HCT116 (cell line): ENCODE measurements at regions not wholly inside any gene's neighbourhood (a gene's known extent, or its start where the extent isn't known, plus 50 kb on each side); places are given as distances from the start of the nearest gene placed in this dataset.

Experiments used
- ATAC-seq: fragments of 200-7000 bp; cut with Tn5 transposase; 2 replicates; pipeline ENCODE4 v1.9.1; 2020; ENCODE audit warnings: mild to moderate bottlenecking, moderate library complexity
- BruUV-seq: library from RNA; stranded (reverse); fragments of 400-500 nt; replicated peaks from 2 replicates; lab custom pipeline; 2021; lab: Mats Ljungman, UMichigan
- CTCF ChIA-PET: fragments of 300-600 bp; sonication (Branson Sonifier 250); formaldehyde crosslinking; loops from one replicate; lab custom pipeline; 2021; ENCODE audit warnings: antibody characterized with exemption; lab: Charles Lee
- POLR2A ChIA-PET: fragments of 300-600, 350-600 bp; sonication (Branson Sonifier 250); formaldehyde crosslinking; loops from one replicate; lab custom pipeline; 2021; ENCODE audit warnings: antibody characterized with exemption; lab: Charles Lee
- RAD21 ChIA-PET, 2 experiments: fragments of 300-600 bp; sonication (Branson Sonifier 250); formaldehyde crosslinking; loops; one replicate each; lab custom pipeline; 2023; ENCODE audit warnings: low total read pairs in 2 of 2; ENCODE audit not compliant: uncharacterized antibody in 2 of 2, unreplicated experiment in 2 of 2, low non-redundant PET in 1 of 2; lab: Charles Lee
- DNase-seq: peaks from one replicate; pipeline ENCODE4 v3.0.0-alpha.2; 2010; ENCODE audit warnings: low read depth, low spot score
- H2AFZ ChIP-seq: fragments of 200-600 bp; shearing (Covaris generic), sonication (generic); 2 replicates; pipeline ENCODE4 v1.6.1; 2017; ENCODE audit warnings: low read depth, mixed run types, mixed read lengths, antibody characterized with exemption, low read length; ENCODE audit not compliant: poor library complexity, severe bottlenecking
- H3K27ac ChIP-seq: 2 replicates; pipeline ENCODE4 v1.5.1; 2012; ENCODE audit warnings: low read depth, low read length
- H3K27me3 ChIP-seq: fragments of 200-600 bp; sonication (generic); 2 replicates; pipeline ENCODE4 v1.6.1; 2016; ENCODE audit warnings: mixed run types, low read length, mixed read lengths; ENCODE audit not compliant: insufficient read depth
- H3K36me3 ChIP-seq, 2 experiments: fragments of 200-500 bp in 1 of 2; fragments of 200-600 bp in 1 of 2; sonication (Bioruptor generic) in 1 of 2; sonication (generic) in 1 of 2; 2 replicates each; pipeline versions ENCODE4 v1.5.1 to v1.6.1; 2014 to 2016; ENCODE audit warnings: low read length in 2 of 2, inconsistent platforms in 1 of 2, mixed read lengths in 1 of 2, mixed run types in 1 of 2; ENCODE audit not compliant: insufficient read depth in 2 of 2, control insufficient read depth in 1 of 2
- H3K4me1 ChIP-seq, 2 experiments: fragments of 200-600 bp in 1 of 2; sonication (generic) in 1 of 2; 2 replicates each; pipeline versions ENCODE4 v1.5.1 to v1.6.1; 2012 to 2017; ENCODE audit warnings: low read length in 2 of 2, inconsistent platforms in 1 of 2, mild to moderate bottlenecking in 1 of 2, mixed read lengths in 1 of 2, mixed run types in 1 of 2, moderate library complexity in 1 of 2; ENCODE audit not compliant: insufficient read depth in 2 of 2, control insufficient read depth in 1 of 2
- H3K4me2 ChIP-seq: fragments of 200-600 bp; sonication (generic); 2 replicates; pipeline ENCODE4 v1.6.1; 2017; ENCODE audit warnings: mixed run types, low read length, mixed read lengths
- H3K4me3 ChIP-seq, 2 experiments: fragments of 200-600 bp in 1 of 2; sonication (generic) in 1 of 2; replicated peaks in 1 of 2; 2 replicates each; pipeline ENCODE4 v1.5.1; 2011 to 2016; ENCODE audit warnings: low read length in 2 of 2, control low read depth in 1 of 2, low read depth in 1 of 2, mild to moderate bottlenecking in 1 of 2, mixed read lengths in 1 of 2, mixed run types in 1 of 2
- H3K79me2 ChIP-seq: fragments of 200-600 bp; sonication (generic); 2 replicates; pipeline ENCODE4 v1.6.1; 2017; ENCODE audit warnings: mild to moderate bottlenecking, mixed run types, low read length, moderate library complexity, mixed read lengths; ENCODE audit not compliant: insufficient read depth
- H3K9ac ChIP-seq: fragments of 200-600 bp; sonication (generic); 2 replicates; pipeline ENCODE4 v1.6.1; 2016; ENCODE audit warnings: low read length, mixed read lengths
- H3K9me2 ChIP-seq: fragments of 200-600 bp; sonication (generic), shearing (Covaris generic); 2 replicates; pipeline ENCODE4 v1.6.1; 2017; ENCODE audit warnings: mixed run types, mild to moderate bottlenecking, moderate library complexity; ENCODE audit not compliant: insufficient read depth
- H3K9me3 ChIP-seq, 2 experiments: fragments of 200-500 bp in 1 of 2; fragments of 200-600 bp in 1 of 2; sonication (Bioruptor generic) in 1 of 2; sonication (generic) in 1 of 2; 2 replicates each; pipeline ENCODE4 v1.6.1; 2014 to 2017; ENCODE audit warnings: low read length in 2 of 2, mixed read lengths in 2 of 2, inconsistent platforms in 1 of 2, low read depth in 1 of 2, mild to moderate bottlenecking in 1 of 2, mixed run types in 1 of 2, moderate library complexity in 1 of 2; ENCODE audit not compliant: control insufficient read depth in 1 of 2, insufficient read depth in 1 of 2
- H4K20me1 ChIP-seq: fragments of 200-600 bp; sonication (generic), shearing (Covaris generic); 2 replicates; pipeline ENCODE4 v1.6.1; 2017; ENCODE audit warnings: mixed run types, mild to moderate bottlenecking, moderate library complexity; ENCODE audit not compliant: insufficient read depth
- CBX3 ChIP-seq: IDR thresholded peaks from 2 replicates; pipeline ENCODE4 v1.6.1; 2012; ENCODE audit warnings: low read depth
- CEBPB ChIP-seq: IDR thresholded peaks from 2 replicates; pipeline ENCODE4 v1.6.1; 2012; ENCODE audit warnings: low read depth
- ELF1 ChIP-seq: IDR thresholded peaks from 2 replicates; pipeline ENCODE4 v1.6.1; 2012; ENCODE audit warnings: low read depth, borderline replicate concordance
- EZH2 ChIP-seq: fragments of 200-600 bp; sonication (generic); IDR thresholded peaks from 2 replicates; pipeline ENCODE4 v1.6.1; 2017; ENCODE audit warnings: antibody characterized with exemption, mixed run types
- FOSL1 ChIP-seq: IDR thresholded peaks from 2 replicates; pipeline ENCODE4 v1.6.1; 2012; ENCODE audit warnings: low read depth
- JUND ChIP-seq: IDR thresholded peaks from 2 replicates; pipeline ENCODE4 v1.6.1; 2012
- POLR2A ChIP-seq: IDR thresholded peaks from 2 replicates; pipeline ENCODE4 v1.7.0; 2011; ENCODE audit warnings: borderline replicate concordance; ENCODE audit not compliant: insufficient read depth, insufficient read length; ENCODE audit errors: extremely low read depth
- POLR2AphosphoS5 ChIP-seq: IDR thresholded peaks from 2 replicates; pipeline ENCODE4 v1.6.1; 2011; ENCODE audit warnings: mild to moderate bottlenecking, low read depth, low read length, moderate library complexity
- SIN3A ChIP-seq: IDR thresholded peaks from 2 replicates; pipeline ENCODE4 v1.6.1; 2012; ENCODE audit warnings: low read depth
- SP1 ChIP-seq: IDR thresholded peaks from 2 replicates; pipeline ENCODE4 v1.6.1; 2012; ENCODE audit warnings: low read depth
- SRF ChIP-seq: IDR thresholded peaks from 2 replicates; pipeline ENCODE4 v1.6.1; 2012; ENCODE audit warnings: low read depth
- TCF7L2 ChIP-seq: IDR thresholded peaks from 2 replicates; pipeline ENCODE4 v1.7.0; 2011; ENCODE audit warnings: borderline replicate concordance, inconsistent platforms; ENCODE audit not compliant: insufficient read depth, insufficient read length; ENCODE audit errors: extremely low read depth
- YY1 ChIP-seq: IDR thresholded peaks from 2 replicates; pipeline ENCODE4 v1.6.1; 2011; ENCODE audit warnings: low read length, low read depth, moderate library complexity, mild to moderate bottlenecking; ENCODE audit not compliant: insufficient replicate concordance; ENCODE audit errors: extremely low read depth
- ZFX ChIP-seq: fragments of 450-650 bp; IDR thresholded peaks from 2 replicates; pipeline ENCODE4 v1.6.1; 2017
- intact Hi-C: fragments of 100-400 bp; cut with micrococcal nuclease; formaldehyde crosslinking; loops from 2 replicates; pipeline ENCODE4 v1.10.0; 2022
- TF ChIP-seq, protein P1 (sequence below): IDR thresholded peaks from 2 replicates; pipeline ENCODE4 v1.6.1; 2011; ENCODE audit warnings: mild to moderate bottlenecking, low read length, moderate library complexity; ENCODE audit not compliant: insufficient replicate concordance; ENCODE audit errors: extremely low read depth
- TF ChIP-seq, protein P2 (sequence below): IDR thresholded peaks from 2 replicates; pipeline ENCODE4 v1.6.1; 2012; ENCODE audit warnings: low read depth
- TF ChIP-seq, protein P3 (sequence below), 3 experiments: fragments of 200-600 bp in 1 of 3; sonication (generic) in 1 of 3; IDR thresholded peaks in 2 of 3; conservative IDR thresholded peaks in 1 of 3; 2 replicates each; pipeline ENCODE4 v1.5.1; 2012 to 2017; ENCODE audit warnings: low read depth in 2 of 3, low read length in 2 of 3, antibody characterized with exemption in 1 of 3, borderline replicate concordance in 1 of 3, control low read depth in 1 of 3, mild to moderate bottlenecking in 1 of 3, mixed read lengths in 1 of 3, mixed run types in 1 of 3, moderate library complexity in 1 of 3; ENCODE audit not compliant: insufficient read depth in 1 of 3
- TF ChIP-seq, protein P4 (sequence below): IDR thresholded peaks from 2 replicates; pipeline ENCODE4 v1.6.1; 2012

DNA sequence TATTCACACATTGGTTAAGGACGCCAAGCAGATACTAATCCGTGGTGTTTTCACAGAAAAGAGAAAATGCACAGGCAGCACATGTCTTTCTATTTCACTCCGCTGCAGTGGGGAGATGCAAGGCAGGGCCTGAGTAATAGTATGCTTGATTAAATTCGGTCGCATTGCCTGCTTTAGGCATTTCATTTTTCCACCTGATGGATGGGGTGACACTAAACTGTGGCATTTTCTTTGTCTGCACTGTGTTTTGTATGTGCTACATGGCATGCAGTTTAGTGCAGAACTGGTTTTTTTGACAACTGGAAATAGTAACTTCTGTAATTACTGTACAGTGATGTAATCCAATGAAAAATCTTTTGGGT is 94.9 kb downstream of the SLC17A6 start:
- H3K4me1 ChIP-seq = no peaks in the 10 kb centered on the region
- no peak for DNase-seq
- no peak for ATAC-seq
- H3K27ac ChIP-seq = no peak overlapping the region
- RAD21 ChIA-PET = no interaction called here
- CTCF ChIA-PET = no interaction called here
- no peaks in the 10 kb centered on the region for H3K9me2 ChIP-seq
- intact Hi-C loops = no loop called here
- no peaks in the 10 kb centered on the region for H3K9me3 ChIP-seq
- H3K9ac ChIP-seq = no peak overlapping the region
- TF ChIP-seq SP1 (no peak), SIN3A (no peak), POLR2AphosphoS5 (no peak), CEBPB (no peak), YY1 (no peak), CBX3 (no peak), FOSL1 (no peak), EZH2 (no peak), POLR2A (no peak), SRF (no peak), JUND (no peak), ELF1 (no peak), TCF7L2 (no peak), ZFX (no peak)
- TF ChIP-seq, protein P1, sequence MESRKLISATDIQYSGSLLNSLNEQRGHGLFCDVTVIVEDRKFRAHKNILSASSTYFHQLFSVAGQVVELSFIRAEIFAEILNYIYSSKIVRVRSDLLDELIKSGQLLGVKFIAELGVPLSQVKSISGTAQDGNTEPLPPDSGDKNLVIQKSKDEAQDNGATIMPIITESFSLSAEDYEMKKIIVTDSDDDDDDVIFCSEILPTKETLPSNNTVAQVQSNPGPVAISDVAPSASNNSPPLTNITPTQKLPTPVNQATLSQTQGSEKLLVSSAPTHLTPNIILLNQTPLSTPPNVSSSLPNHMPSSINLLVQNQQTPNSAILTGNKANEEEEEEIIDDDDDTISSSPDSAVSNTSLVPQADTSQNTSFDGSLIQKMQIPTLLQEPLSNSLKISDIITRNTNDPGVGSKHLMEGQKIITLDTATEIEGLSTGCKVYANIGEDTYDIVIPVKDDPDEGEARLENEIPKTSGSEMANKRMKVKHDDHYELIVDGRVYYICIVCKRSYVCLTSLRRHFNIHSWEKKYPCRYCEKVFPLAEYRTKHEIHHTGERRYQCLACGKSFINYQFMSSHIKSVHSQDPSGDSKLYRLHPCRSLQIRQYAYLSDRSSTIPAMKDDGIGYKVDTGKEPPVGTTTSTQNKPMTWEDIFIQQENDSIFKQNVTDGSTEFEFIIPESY = no peak
- TF ChIP-seq, protein P2, sequence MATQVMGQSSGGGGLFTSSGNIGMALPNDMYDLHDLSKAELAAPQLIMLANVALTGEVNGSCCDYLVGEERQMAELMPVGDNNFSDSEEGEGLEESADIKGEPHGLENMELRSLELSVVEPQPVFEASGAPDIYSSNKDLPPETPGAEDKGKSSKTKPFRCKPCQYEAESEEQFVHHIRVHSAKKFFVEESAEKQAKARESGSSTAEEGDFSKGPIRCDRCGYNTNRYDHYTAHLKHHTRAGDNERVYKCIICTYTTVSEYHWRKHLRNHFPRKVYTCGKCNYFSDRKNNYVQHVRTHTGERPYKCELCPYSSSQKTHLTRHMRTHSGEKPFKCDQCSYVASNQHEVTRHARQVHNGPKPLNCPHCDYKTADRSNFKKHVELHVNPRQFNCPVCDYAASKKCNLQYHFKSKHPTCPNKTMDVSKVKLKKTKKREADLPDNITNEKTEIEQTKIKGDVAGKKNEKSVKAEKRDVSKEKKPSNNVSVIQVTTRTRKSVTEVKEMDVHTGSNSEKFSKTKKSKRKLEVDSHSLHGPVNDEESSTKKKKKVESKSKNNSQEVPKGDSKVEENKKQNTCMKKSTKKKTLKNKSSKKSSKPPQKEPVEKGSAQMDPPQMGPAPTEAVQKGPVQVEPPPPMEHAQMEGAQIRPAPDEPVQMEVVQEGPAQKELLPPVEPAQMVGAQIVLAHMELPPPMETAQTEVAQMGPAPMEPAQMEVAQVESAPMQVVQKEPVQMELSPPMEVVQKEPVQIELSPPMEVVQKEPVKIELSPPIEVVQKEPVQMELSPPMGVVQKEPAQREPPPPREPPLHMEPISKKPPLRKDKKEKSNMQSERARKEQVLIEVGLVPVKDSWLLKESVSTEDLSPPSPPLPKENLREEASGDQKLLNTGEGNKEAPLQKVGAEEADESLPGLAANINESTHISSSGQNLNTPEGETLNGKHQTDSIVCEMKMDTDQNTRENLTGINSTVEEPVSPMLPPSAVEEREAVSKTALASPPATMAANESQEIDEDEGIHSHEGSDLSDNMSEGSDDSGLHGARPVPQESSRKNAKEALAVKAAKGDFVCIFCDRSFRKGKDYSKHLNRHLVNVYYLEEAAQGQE = no peak
- TF ChIP-seq, protein P3, sequence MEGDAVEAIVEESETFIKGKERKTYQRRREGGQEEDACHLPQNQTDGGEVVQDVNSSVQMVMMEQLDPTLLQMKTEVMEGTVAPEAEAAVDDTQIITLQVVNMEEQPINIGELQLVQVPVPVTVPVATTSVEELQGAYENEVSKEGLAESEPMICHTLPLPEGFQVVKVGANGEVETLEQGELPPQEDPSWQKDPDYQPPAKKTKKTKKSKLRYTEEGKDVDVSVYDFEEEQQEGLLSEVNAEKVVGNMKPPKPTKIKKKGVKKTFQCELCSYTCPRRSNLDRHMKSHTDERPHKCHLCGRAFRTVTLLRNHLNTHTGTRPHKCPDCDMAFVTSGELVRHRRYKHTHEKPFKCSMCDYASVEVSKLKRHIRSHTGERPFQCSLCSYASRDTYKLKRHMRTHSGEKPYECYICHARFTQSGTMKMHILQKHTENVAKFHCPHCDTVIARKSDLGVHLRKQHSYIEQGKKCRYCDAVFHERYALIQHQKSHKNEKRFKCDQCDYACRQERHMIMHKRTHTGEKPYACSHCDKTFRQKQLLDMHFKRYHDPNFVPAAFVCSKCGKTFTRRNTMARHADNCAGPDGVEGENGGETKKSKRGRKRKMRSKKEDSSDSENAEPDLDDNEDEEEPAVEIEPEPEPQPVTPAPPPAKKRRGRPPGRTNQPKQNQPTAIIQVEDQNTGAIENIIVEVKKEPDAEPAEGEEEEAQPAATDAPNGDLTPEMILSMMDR (IDR thresholded peaks at IDR 0.05 in 2 of 3, conservative IDR thresholded peaks at IDR 0.05 in 1 of 3; ENCODE audit: borderline replicate concordance in 1 of 3, insufficient read depth in 1 of 3, low read depth in 2 of 3, low read length in 2 of 3) = no peak
- TF ChIP-seq, protein P4, sequence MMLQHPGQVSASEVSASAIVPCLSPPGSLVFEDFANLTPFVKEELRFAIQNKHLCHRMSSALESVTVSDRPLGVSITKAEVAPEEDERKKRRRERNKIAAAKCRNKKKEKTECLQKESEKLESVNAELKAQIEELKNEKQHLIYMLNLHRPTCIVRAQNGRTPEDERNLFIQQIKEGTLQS = no peak
- no peak overlapping the region for H2AFZ ChIP-seq
- H3K79me2 ChIP-seq = no peaks in the 10 kb centered on the region
- no peaks in the 10 kb centered on the region for H3K27me3 ChIP-seq
- no peak overlapping the region for H3K4me3 ChIP-seq
- no peaks in the 10 kb centered on the region for H4K20me1 ChIP-seq
- no TSS peak for BruUV-seq
- H3K36me3 ChIP-seq = no peaks in the 10 kb centered on the region
- POLR2A ChIA-PET = no interaction called here
- no peak overlapping the region for H3K4me2 ChIP-seq
